ENCODE measurements at regions not wholly inside any gene's neighbourhood (a gene's known extent, or its start where the extent isn't known, plus 50 kb on each side); places are given as distances from the start of the nearest gene placed in this dataset.

GRCh38 chr9:8114826-8115225, 315.2 kb upstream of the DMAC1 start:
- no peaks in the 10 kb centered on the region for H3K9me3 ChIP-seq (ENCODE audit: low read length)
- no peaks in the 10 kb centered on the region for H3K36me3 ChIP-seq (ENCODE audit: insufficient read depth, low read length)
- H3K4me3 ChIP-seq (ENCODE audit: low read length), result no peak overlapping the region
- H3K4me1 ChIP-seq (ENCODE audit: insufficient read depth, low read length), result no peaks in the 10 kb centered on the region
- no peaks in the 10 kb centered on the region for H3K27me3 ChIP-seq (ENCODE audit: insufficient read depth, low read length)
- H2AFZ ChIP-seq (ENCODE audit: low read depth, low read length), result no peak overlapping the region

- Histone ChIP-seq H2AFZ (ENCODE audit: low read depth, low read length) (no peak overlapping the region), H3K9me3 (ENCODE audit: low read length) (no peaks in the 10 kb centered on the region), H3K27me3 (ENCODE audit: insufficient read depth, low read length) (no peaks in the 10 kb centered on the region), H3K4me1 (ENCODE audit: insufficient read depth, low read length) (no peaks in the 10 kb centered on the region), H3K36me3 (ENCODE audit: insufficient read depth, low read length) (no peaks in the 10 kb centered on the region), H3K4me3 (ENCODE audit: low read length) (no peak overlapping the region)
These were observed 306.8 kb upstream of the DMAC1 start for GRCh38 chr9:8106362-8106761.

- Histone ChIP-seq H3K9me3 (ENCODE audit: low read length) (no peaks in the 10 kb centered on the region), H3K4me3 (ENCODE audit: low read length) (no peak overlapping the region), H2AFZ (ENCODE audit: low read depth, low read length) (no peak overlapping the region), H3K27me3 (ENCODE audit: insufficient read depth, low read length) (no peaks in the 10 kb centered on the region), H3K36me3 (ENCODE audit: insufficient read depth, low read length) (no peaks in the 10 kb centered on the region), H3K4me1 (ENCODE audit: insufficient read depth, low read length) (no peaks in the 10 kb centered on the region)
These were observed 302.0 kb upstream of the DMAC1 start for GRCh38 chr9:8101607-8102006.

- Histone ChIP-seq H3K4me1 (ENCODE audit: insufficient read depth, low read length) (peaks cover 12% of the 10 kb centered on the region), H2AFZ (ENCODE audit: low read depth, low read length) (no peak overlapping the region), H3K4me3 (ENCODE audit: low read length) (no peak overlapping the region), H3K36me3 (ENCODE audit: insufficient read depth, low read length) (no peaks in the 10 kb centered on the region), H3K9me3 (ENCODE audit: low read length) (no peaks in the 10 kb centered on the region), H3K27me3 (ENCODE audit: insufficient read depth, low read length) (no peaks in the 10 kb centered on the region)
These were observed 296.5 kb upstream of the DMAC1 start for GRCh38 chr9:8096091-8096490.

GRCh38 chr9:8095672-8096086, 296.1 kb upstream of the DMAC1 start:
- Histone ChIP-seq H3K27me3 (ENCODE audit: insufficient read depth, low read length) (no peaks in the 10 kb centered on the region), H3K9me3 (ENCODE audit: low read length) (no peaks in the 10 kb centered on the region), H2AFZ (ENCODE audit: low read depth, low read length) (no peak overlapping the region), H3K4me3 (ENCODE audit: low read length) (no peak overlapping the region), H3K4me1 (ENCODE audit: insufficient read depth, low read length) (peaks cover 12% of the 10 kb centered on the region), H3K36me3 (ENCODE audit: insufficient read depth, low read length) (no peaks in the 10 kb centered on the region)

GRCh38 chr9:8088477-8088876, 288.9 kb upstream of the DMAC1 start:
- Histone ChIP-seq H3K9me3 (ENCODE audit: low read length) (no peaks in the 10 kb centered on the region), H3K4me1 (ENCODE audit: insufficient read depth, low read length) (peaks cover 13% of the 10 kb centered on the region), H3K4me3 (ENCODE audit: low read length) (no peak overlapping the region), H3K36me3 (ENCODE audit: insufficient read depth, low read length) (no peaks in the 10 kb centered on the region), H2AFZ (ENCODE audit: low read depth, low read length) (no peak overlapping the region), H3K27me3 (ENCODE audit: insufficient read depth, low read length) (no peaks in the 10 kb centered on the region)

GRCh38 chr9:8085986-8086385, 286.4 kb upstream of the DMAC1 start:
- H3K27me3 ChIP-seq (ENCODE audit: insufficient read depth, low read length), result no peaks in the 10 kb centered on the region
- peaks cover 13% of the 10 kb centered on the region for H3K4me1 ChIP-seq (ENCODE audit: insufficient read depth, low read length)
- no peak overlapping the region for H3K4me3 ChIP-seq (ENCODE audit: low read length)
- H3K36me3 ChIP-seq (ENCODE audit: insufficient read depth, low read length), result no peaks in the 10 kb centered on the region
- H2AFZ ChIP-seq (ENCODE audit: low read depth, low read length), result no peak overlapping the region
- H3K9me3 ChIP-seq (ENCODE audit: low read length), result no peaks in the 10 kb centered on the region

- no peaks in the 10 kb centered on the region for H3K4me1 ChIP-seq (ENCODE audit: insufficient read depth, low read length)
- no peak overlapping the region for H3K4me3 ChIP-seq (ENCODE audit: low read length)
- no peaks in the 10 kb centered on the region for H3K9me3 ChIP-seq (ENCODE audit: low read length)
- no peak overlapping the region for H2AFZ ChIP-seq (ENCODE audit: low read depth, low read length)
- no peaks in the 10 kb centered on the region for H3K36me3 ChIP-seq (ENCODE audit: insufficient read depth, low read length)
- H3K27me3 ChIP-seq (ENCODE audit: insufficient read depth, low read length), result no peaks in the 10 kb centered on the region
These were observed 279.1 kb upstream of the DMAC1 start for GRCh38 chr9:8078641-8079140.

GRCh38 chr9:8074713-8075286, 275.2 kb upstream of the DMAC1 start:
- H3K9me3 ChIP-seq (ENCODE audit: low read length), result no peaks in the 10 kb centered on the region
- H3K27me3 ChIP-seq (ENCODE audit: insufficient read depth, low read length), result no peaks in the 10 kb centered on the region
- H3K36me3 ChIP-seq (ENCODE audit: insufficient read depth, low read length), result no peaks in the 10 kb centered on the region
- no peak overlapping the region for H3K4me3 ChIP-seq (ENCODE audit: low read length)
- H3K4me1 ChIP-seq (ENCODE audit: insufficient read depth, low read length), result no peaks in the 10 kb centered on the region
- H2AFZ ChIP-seq (ENCODE audit: low read depth, low read length), result no peak overlapping the region

GRCh38 chr9:8071445-8071798, 271.8 kb upstream of the DMAC1 start:
- Histone ChIP-seq H2AFZ (ENCODE audit: low read depth, low read length) (no peak overlapping the region), H3K4me3 (ENCODE audit: low read length) (no peak overlapping the region), H3K27me3 (ENCODE audit: insufficient read depth, low read length) (no peaks in the 10 kb centered on the region), H3K4me1 (ENCODE audit: insufficient read depth, low read length) (no peaks in the 10 kb centered on the region), H3K9me3 (ENCODE audit: low read length) (no peaks in the 10 kb centered on the region), H3K36me3 (ENCODE audit: insufficient read depth, low read length) (no peaks in the 10 kb centered on the region)

GRCh38 chr9:8070779-8071444, 271.3 kb upstream of the DMAC1 start:
- Histone ChIP-seq H3K36me3 (ENCODE audit: insufficient read depth, low read length) (no peaks in the 10 kb centered on the region), H3K4me1 (ENCODE audit: insufficient read depth, low read length) (no peaks in the 10 kb centered on the region), H3K9me3 (ENCODE audit: low read length) (no peaks in the 10 kb centered on the region), H3K27me3 (ENCODE audit: insufficient read depth, low read length) (no peaks in the 10 kb centered on the region), H3K4me3 (ENCODE audit: low read length) (no peak overlapping the region), H2AFZ (ENCODE audit: low read depth, low read length) (no peak overlapping the region)

GRCh38 chr9:8062459-8062858, 262.9 kb upstream of the DMAC1 start:
- H3K4me1 ChIP-seq (ENCODE audit: insufficient read depth, low read length), result no peaks in the 10 kb centered on the region
- H2AFZ ChIP-seq (ENCODE audit: low read depth, low read length), result no peak overlapping the region
- H3K4me3 ChIP-seq (ENCODE audit: low read length), result no peak overlapping the region
- H3K9me3 ChIP-seq (ENCODE audit: low read length), result peaks cover 2% of the 10 kb centered on the region
- no peaks in the 10 kb centered on the region for H3K36me3 ChIP-seq (ENCODE audit: insufficient read depth, low read length)
- no peaks in the 10 kb centered on the region for H3K27me3 ChIP-seq (ENCODE audit: insufficient read depth, low read length)

GRCh38 chr9:8053501-8053900, 253.9 kb upstream of the DMAC1 start:
- H3K4me3 ChIP-seq (ENCODE audit: low read length), result no peak overlapping the region

GRCh38 chr9:8052991-8053390, 253.4 kb upstream of the DMAC1 start:
- peaks cover 3% of the 10 kb centered on the region for H3K9me3 ChIP-seq (ENCODE audit: low read length)
- H2AFZ ChIP-seq (ENCODE audit: low read depth, low read length), result no peak overlapping the region
- no peak overlapping the region for H3K4me3 ChIP-seq (ENCODE audit: low read length)
- no peaks in the 10 kb centered on the region for H3K36me3 ChIP-seq (ENCODE audit: insufficient read depth, low read length)
- no peaks in the 10 kb centered on the region for H3K4me1 ChIP-seq (ENCODE audit: insufficient read depth, low read length)
- no peaks in the 10 kb centered on the region for H3K27me3 ChIP-seq (ENCODE audit: insufficient read depth, low read length)

More at GRCh38 chr9:8053501-8053900, 253.9 kb upstream of the DMAC1 start:
- Histone ChIP-seq H3K4me1 (ENCODE audit: insufficient read depth, low read length) (no peaks in the 10 kb centered on the region), H3K9me3 (ENCODE audit: low read length) (peaks cover 3% of the 10 kb centered on the region), H3K27me3 (ENCODE audit: insufficient read depth, low read length) (no peaks in the 10 kb centered on the region), H3K36me3 (ENCODE audit: insufficient read depth, low read length) (no peaks in the 10 kb centered on the region), H2AFZ (ENCODE audit: low read depth, low read length) (no peak overlapping the region)

Measured in neuron (in vitro differentiated cells).